ENCODE measurements at regions not wholly inside any gene's neighbourhood (a gene's known extent, or its start where the extent isn't known, plus 50 kb on each side); places are given as distances from the start of the nearest gene placed in this dataset.

DNA sequence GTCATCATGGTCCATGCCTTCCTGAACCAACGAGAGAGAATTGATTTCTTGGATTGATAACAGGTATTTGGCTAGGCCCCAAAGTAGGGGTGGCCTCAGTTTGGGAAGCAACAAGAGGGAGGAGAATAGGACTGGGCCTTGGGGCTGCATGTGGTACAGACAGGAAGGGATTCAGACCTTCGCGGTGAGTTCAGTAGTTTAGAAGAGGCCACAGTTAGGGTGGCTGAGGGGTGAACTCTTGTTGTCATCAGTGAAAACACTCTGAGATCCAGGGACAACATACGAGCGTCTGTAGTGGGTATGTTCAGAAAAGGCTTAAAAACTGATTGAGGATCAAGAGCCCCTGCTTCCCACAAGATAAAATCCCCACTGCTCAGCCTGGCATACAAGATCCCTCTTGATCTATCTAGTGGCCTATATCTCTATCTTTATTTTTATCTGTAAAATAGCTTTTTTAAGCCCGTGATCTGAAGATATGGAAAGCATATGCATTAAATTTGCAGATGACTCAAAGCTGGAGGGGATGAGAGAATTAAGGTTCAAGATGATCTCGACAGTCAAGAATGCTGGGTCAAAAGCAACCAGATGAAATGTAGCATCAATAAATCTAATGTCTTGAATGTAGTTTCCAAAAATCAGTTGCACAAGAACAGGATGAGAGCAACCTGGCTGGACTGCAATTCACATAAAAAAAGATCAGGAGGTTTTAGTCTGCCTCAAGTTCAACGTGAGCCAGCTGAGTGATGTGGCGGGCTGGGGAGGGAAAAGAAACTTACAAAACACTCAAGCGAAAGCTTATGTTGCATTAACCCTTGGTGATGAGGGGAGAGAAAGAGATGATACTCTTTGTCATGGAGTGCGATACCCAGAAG is 221.1 kb upstream of the TLE3 start:
- Histone ChIP-seq H3K27ac (no peak overlapping the region), H3K27me3 (no peaks in the 10 kb centered on the region), H3K36me3 (ENCODE audit: low read depth, missing control alignments) (no peaks in the 10 kb centered on the region), H3K9me3 (no peaks in the 10 kb centered on the region), H3K4me1 (peaks cover 14% of the 10 kb centered on the region), H3K4me3 (no peak overlapping the region)
- DNase-seq = no peak
- intact Hi-C loops (cut with DNase I; ENCODE audit: low total_unique reads) = no loop called here
- no peak for TF ChIP-seq POLR2A (IDR thresholded peaks at IDR 0.05)
- TF ChIP-seq, protein P1, sequence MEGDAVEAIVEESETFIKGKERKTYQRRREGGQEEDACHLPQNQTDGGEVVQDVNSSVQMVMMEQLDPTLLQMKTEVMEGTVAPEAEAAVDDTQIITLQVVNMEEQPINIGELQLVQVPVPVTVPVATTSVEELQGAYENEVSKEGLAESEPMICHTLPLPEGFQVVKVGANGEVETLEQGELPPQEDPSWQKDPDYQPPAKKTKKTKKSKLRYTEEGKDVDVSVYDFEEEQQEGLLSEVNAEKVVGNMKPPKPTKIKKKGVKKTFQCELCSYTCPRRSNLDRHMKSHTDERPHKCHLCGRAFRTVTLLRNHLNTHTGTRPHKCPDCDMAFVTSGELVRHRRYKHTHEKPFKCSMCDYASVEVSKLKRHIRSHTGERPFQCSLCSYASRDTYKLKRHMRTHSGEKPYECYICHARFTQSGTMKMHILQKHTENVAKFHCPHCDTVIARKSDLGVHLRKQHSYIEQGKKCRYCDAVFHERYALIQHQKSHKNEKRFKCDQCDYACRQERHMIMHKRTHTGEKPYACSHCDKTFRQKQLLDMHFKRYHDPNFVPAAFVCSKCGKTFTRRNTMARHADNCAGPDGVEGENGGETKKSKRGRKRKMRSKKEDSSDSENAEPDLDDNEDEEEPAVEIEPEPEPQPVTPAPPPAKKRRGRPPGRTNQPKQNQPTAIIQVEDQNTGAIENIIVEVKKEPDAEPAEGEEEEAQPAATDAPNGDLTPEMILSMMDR (IDR thresholded peaks at IDR 0.05) = no peak
- WGBS, 2 donors = 75 to 77% methylated on average over 11 of the region's 11 CpGs

DNA sequence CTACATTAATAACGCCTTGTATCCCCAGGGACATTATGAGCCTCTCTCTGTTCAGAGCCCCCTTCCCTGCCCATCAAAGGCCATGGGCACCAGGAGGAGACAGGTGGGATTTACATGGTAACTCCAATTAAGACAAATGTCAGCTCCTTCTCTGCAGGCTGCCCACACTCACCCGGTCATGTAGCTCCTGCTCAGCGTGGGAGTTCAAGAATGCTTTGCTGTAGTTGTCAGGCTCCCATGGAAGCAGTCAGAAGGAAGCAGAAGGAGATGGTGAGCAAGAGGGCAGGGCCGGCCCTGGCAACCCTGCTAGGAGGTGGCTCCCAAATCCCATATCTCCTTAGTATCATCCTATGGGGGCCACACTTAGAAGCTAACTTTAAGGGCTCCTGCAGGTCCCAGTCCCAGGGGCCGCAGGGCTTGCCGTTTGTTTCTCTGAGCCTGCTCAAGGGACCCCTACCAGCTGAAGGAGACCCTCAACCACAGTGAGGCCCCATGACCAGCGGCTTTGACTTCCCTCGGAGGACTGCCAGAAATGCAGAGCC is 218.4 kb upstream of the TLE3 start:
- DNase-seq = no peak
- no peak for TF ChIP-seq POLR2A (IDR thresholded peaks at IDR 0.05)
- TF ChIP-seq, protein P1 (IDR thresholded peaks at IDR 0.05) = no peak
- intact Hi-C loops (cut with DNase I; ENCODE audit: low total_unique reads) = no loop called here

DNA sequence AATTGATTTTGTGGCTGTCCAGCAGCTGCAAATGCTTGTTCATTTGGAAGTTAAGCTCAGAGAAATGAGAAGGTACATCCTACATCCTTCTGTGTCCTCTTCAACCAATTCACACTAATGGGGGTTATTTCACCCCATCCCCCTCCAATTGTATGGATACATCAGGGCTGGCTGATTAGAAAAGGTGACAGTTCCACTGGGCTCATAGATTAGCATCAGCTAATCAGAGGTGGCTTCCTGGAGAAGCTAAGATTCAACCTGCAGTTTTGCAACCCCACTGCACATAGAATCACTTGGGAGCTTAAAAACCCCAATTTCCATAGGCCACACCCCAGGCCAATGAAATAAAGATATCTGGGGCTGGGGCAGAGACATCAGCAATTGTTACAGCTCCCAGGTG is 217.7 kb upstream of the TLE3 start:
- TF ChIP-seq, protein P1 (IDR thresholded peaks at IDR 0.05) = no peak
- no peak for TF ChIP-seq POLR2A (IDR thresholded peaks at IDR 0.05)
- Histone ChIP-seq H3K27ac (no peak overlapping the region), H3K36me3 (ENCODE audit: low read depth, missing control alignments) (no peaks in the 10 kb centered on the region), H3K9me3 (no peaks in the 10 kb centered on the region), H3K4me1 (peaks cover 4% of the 10 kb centered on the region), H3K4me3 (no peak overlapping the region), H3K27me3 (no peaks in the 10 kb centered on the region)
- no peak for DNase-seq
- intact Hi-C loops (cut with DNase I; ENCODE audit: low total_unique reads) = no loop called here

More for the DNA sequence above, 218.4 kb upstream of the TLE3 start:
- no peaks in the 10 kb centered on the region for H3K36me3 ChIP-seq (ENCODE audit: low read depth, missing control alignments)
- no peaks in the 10 kb centered on the region for H3K9me3 ChIP-seq
- H3K27me3 ChIP-seq = no peaks in the 10 kb centered on the region
- peaks cover 6% of the 10 kb centered on the region for H3K4me1 ChIP-seq
- no peak overlapping the region for H3K4me3 ChIP-seq
- H3K27ac ChIP-seq = no peak overlapping the region
- 76 to 93% methylated on average over 5 to 8 of the region's 8 CpGs for WGBS, 2 donors

DNA sequence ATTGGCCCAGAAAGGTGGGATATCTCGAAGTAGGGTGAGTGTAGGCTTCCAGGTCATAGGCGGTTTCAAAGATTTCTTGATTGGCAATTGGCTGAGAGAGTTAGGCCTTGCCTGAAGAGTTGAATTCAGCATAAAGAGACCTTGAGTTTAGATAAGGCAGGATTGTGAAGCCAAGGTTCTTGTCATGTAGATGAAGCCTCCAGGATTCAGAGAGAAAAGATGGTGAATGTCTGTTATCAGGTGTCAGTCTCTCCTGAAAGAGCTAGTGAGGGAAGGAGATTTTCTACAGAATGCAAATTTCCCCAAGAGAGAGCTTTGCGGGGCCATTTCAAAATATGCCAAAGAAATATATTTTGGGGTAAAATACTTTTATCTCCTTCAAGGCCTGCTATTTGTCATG is 217.0 kb upstream of the TLE3 start:
- Histone ChIP-seq H3K4me1 (peaks cover 4% of the 10 kb centered on the region), H3K36me3 (ENCODE audit: low read depth, missing control alignments) (no peaks in the 10 kb centered on the region), H3K27me3 (no peaks in the 10 kb centered on the region), H3K4me3 (no peak overlapping the region), H3K27ac (no peak overlapping the region), H3K9me3 (no peaks in the 10 kb centered on the region)
- WGBS, 2 donors = 94 to 96% methylated on average over 3 of the region's 3 CpGs
- intact Hi-C loops (cut with DNase I; ENCODE audit: low total_unique reads) = no loop called here
- no peak for DNase-seq
- TF ChIP-seq POLR2A (IDR thresholded peaks at IDR 0.05) = no peak
- TF ChIP-seq, protein P1 (IDR thresholded peaks at IDR 0.05) = no peak

DNA sequence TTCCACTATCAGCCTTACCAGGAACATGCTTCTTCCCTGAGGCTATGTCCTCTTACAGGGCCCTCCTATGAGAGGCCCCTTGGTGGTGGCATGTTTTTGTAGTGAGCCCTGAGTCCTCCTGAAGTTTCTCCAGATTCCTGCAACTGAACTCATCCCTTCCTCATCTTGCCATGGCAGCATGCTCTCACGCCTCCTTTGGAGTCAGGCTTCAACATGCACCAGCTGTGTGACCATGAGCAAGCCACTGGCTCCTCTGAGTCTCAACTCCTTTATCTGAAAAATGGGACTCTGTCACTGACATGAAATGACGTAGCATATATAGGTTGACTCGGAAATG is 216.3 kb upstream of the TLE3 start:
- Histone ChIP-seq H3K27me3 (no peaks in the 10 kb centered on the region), H3K4me1 (peaks cover 4% of the 10 kb centered on the region), H3K9me3 (no peaks in the 10 kb centered on the region), H3K27ac (no peak overlapping the region), H3K4me3 (no peak overlapping the region), H3K36me3 (ENCODE audit: low read depth, missing control alignments) (no peaks in the 10 kb centered on the region)
- 89 to 92% methylated on average over 3 of the region's 3 CpGs for WGBS, 2 donors
- intact Hi-C loops (cut with DNase I; ENCODE audit: low total_unique reads) = no loop called here
- no peak for DNase-seq
- TF ChIP-seq, protein P1 (IDR thresholded peaks at IDR 0.05) = no peak
- TF ChIP-seq POLR2A (IDR thresholded peaks at IDR 0.05) = no peak
